Progenitor cell of endocrine pancreas (in vitro differentiated cells): ENCODE measurements at regions not wholly inside any gene's neighbourhood (a gene's known extent, or its start where the extent isn't known, plus 50 kb on each side); places are given as distances from the start of the nearest gene placed in this dataset.
A peak's percentile ranks its signal among the peaks of the same experiment; 100 is the strongest.

Experiments
- DNase-seq: peaks from one replicate; pipeline ENCODE4 v3.0.0; 2021; ENCODE audit warnings: low spot score; ENCODE audit not compliant: unreplicated experiment
- H3K27ac Mint-ChIP-seq: 2 replicates; pipeline ENCODE4 v1.8.0; 2021; ENCODE audit warnings: mild to moderate bottlenecking, moderate library complexity, mixed read lengths
- H3K27me3 Mint-ChIP-seq: 2 replicates; pipeline ENCODE4 v1.8.0; 2021; ENCODE audit warnings: mixed read lengths
- H3K36me3 Mint-ChIP-seq: 2 replicates; pipeline ENCODE4 v1.8.0; 2022; ENCODE audit warnings: mixed read lengths; ENCODE audit not compliant: insufficient read depth
- H3K4me1 Mint-ChIP-seq: 2 replicates; pipeline ENCODE4 v1.8.0; 2021; ENCODE audit warnings: low read depth, mixed read lengths
- H3K4me3 Mint-ChIP-seq: 2 replicates; pipeline ENCODE4 v1.8.0; 2021; ENCODE audit warnings: low read depth, mild to moderate bottlenecking, moderate library complexity, mixed read lengths
- H3K9me3 Mint-ChIP-seq: 2 replicates; pipeline ENCODE4 v1.8.0; 2021; ENCODE audit warnings: low read depth, mixed read lengths
- TF ChIP-seq, protein P1 (sequence below): fragments of 200-600 bp; sonication (generic); IDR thresholded peaks from one replicate; pipeline ENCODE4 v1.5.0; 2021; ENCODE audit warnings: antibody characterized with exemption, mild to moderate bottlenecking; ENCODE audit not compliant: unreplicated experiment

DNA sequence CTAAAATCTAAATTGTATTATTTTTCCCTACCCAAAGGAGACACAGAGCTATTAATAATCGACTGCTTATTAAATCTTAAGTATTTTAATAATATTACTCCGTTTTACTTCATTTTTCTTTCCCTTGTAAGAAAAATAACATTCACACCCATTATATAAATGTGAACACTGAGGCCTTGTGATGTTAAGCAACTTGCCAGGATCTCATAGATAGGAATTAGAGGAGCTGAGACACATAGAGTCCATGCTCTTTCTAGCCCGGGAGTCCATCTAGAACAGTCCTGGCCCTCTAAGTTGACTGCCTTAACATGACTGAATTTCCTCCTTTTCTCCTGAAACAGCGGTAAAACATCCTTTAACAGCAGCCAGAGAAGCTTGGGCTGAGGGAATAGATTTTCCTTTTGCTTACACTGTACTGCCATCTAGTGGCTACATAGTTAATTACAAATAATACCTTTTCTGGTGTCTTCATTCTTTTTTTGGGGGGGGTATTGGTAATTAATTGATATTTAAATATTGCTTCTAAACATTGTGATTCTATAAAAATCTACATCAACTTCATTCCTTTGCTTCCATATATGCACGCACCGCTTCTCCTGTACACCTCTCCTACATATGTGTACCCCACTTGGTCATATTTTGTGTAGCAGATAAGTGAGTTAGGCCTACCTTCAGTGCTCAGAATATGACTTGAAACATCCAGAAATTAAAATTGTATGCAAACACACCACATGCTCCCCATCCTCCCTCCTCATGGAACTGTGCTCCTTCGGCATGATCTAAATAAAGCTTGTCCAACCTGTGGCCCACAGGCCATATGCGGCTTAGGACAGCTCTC lies 125.8 kb upstream of the HNMT start:
- no peak for DNase-seq
- Mint-ChIP-seq H3K27me3 (no peaks in the 10 kb centered on the region), H3K4me3 (no peak overlapping the region), H3K4me1 (peaks cover 5% of the 10 kb centered on the region), H3K36me3 (no peaks in the 10 kb centered on the region), H3K9me3 (peaks cover 3% of the 10 kb centered on the region), H3K27ac (no peak overlapping the region)
- TF ChIP-seq, protein P1, sequence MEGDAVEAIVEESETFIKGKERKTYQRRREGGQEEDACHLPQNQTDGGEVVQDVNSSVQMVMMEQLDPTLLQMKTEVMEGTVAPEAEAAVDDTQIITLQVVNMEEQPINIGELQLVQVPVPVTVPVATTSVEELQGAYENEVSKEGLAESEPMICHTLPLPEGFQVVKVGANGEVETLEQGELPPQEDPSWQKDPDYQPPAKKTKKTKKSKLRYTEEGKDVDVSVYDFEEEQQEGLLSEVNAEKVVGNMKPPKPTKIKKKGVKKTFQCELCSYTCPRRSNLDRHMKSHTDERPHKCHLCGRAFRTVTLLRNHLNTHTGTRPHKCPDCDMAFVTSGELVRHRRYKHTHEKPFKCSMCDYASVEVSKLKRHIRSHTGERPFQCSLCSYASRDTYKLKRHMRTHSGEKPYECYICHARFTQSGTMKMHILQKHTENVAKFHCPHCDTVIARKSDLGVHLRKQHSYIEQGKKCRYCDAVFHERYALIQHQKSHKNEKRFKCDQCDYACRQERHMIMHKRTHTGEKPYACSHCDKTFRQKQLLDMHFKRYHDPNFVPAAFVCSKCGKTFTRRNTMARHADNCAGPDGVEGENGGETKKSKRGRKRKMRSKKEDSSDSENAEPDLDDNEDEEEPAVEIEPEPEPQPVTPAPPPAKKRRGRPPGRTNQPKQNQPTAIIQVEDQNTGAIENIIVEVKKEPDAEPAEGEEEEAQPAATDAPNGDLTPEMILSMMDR, result peak; percentile 89

DNA sequence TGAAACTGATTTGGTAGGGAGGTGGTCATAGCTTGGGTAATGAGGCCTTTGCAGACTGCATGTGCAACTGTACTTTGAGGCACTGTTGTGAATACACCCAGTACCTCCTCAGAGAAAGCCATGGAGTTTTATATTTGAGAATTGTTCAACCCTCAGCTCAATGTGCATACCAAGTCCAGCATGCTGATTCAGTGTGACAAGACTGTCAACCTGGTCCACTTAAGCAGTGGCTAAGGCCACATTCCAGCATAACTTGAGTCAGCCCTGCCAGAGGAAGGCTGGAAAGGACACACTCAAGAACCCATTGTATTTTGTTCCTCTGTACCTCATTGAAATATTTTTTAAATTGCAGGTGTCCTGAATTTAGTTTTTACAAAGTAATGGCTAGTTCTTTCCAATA lies 121.8 kb upstream of the HNMT start:
- Mint-ChIP-seq H3K4me3 (no peak overlapping the region), H3K27me3 (no peaks in the 10 kb centered on the region), H3K36me3 (no peaks in the 10 kb centered on the region), H3K4me1 (peaks cover 2% of the 10 kb centered on the region), H3K9me3 (peaks cover 3% of the 10 kb centered on the region), H3K27ac (no peak overlapping the region)
- TF ChIP-seq, protein P1, result no peak
- no peak for DNase-seq

DNA sequence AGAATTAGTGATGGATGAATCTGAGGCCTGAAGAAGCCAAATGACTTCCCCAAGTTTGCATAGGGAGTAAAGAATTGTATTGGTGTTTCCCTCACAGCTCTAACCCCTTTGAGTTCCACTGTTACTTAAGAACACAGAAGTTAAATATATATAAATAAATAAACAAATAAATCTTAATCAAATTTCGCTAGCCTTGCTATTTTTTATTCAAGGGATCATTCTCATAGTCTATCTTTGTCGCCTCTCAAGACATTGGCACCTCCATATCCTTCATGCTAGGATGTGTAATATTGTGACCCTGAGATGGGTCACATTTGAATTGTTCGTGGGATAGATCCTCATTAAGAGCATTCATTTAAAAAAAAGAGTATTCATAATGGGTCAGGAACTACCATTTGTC lies 121.3 kb upstream of the HNMT start:
- peaks cover 2% of the 10 kb centered on the region for H3K4me1 Mint-ChIP-seq
- H3K4me3 Mint-ChIP-seq, result no peak overlapping the region
- H3K36me3 Mint-ChIP-seq, result no peaks in the 10 kb centered on the region
- TF ChIP-seq, protein P1, result no peak
- H3K27me3 Mint-ChIP-seq, result no peaks in the 10 kb centered on the region
- H3K27ac Mint-ChIP-seq, result no peak overlapping the region
- DNase-seq, result no peak
- H3K9me3 Mint-ChIP-seq, result peaks cover 3% of the 10 kb centered on the region

DNA sequence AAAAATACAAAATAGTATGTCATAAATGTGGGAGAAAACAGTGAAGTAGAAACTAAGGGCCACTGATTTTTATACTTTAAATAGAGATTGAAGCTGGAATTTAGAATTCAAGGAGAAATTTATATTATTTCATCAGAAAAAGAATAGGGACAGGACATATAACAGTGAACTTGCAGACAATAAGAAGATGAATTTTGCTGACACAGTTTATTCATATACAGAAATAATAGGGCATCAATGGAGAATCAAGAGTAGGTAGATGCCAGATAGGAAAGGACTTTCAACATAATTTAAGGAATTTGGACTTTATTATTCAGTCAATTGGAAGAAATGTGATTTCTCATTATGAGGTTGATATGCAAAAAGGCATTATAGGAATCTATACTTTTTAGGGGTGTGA lies 118.9 kb upstream of the HNMT start:
- H3K9me3 Mint-ChIP-seq, result peaks cover 3% of the 10 kb centered on the region
- H3K4me3 Mint-ChIP-seq, result no peak overlapping the region
- no peaks in the 10 kb centered on the region for H3K4me1 Mint-ChIP-seq
- TF ChIP-seq, protein P1, result no peak
- H3K27me3 Mint-ChIP-seq, result no peaks in the 10 kb centered on the region
- DNase-seq, result no peak
- no peak overlapping the region for H3K27ac Mint-ChIP-seq
- no peaks in the 10 kb centered on the region for H3K36me3 Mint-ChIP-seq

DNA sequence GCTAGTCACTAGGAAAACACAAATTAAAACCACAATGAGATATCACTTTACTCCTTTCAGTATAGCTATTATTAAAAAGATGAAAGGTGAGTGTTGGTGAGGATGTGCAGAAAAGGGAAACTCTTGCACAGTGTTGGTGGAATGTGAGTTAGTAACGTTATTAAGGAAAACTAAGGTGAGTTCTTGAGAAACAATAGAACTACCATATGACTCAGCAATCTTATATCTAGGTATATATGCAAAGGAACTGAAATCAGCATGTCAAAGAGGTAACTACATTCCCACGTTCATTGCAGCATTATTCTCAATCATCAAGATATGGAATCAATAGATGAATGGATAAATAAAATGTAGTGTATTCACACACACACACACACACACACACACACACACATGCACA lies 117.3 kb upstream of the HNMT start:
- no peaks in the 10 kb centered on the region for H3K4me1 Mint-ChIP-seq
- no peaks in the 10 kb centered on the region for H3K36me3 Mint-ChIP-seq
- no peak overlapping the region for H3K4me3 Mint-ChIP-seq
- no peak for DNase-seq
- H3K9me3 Mint-ChIP-seq, result peaks cover under 1% of the 10 kb centered on the region
- TF ChIP-seq, protein P1, result no peak
- no peaks in the 10 kb centered on the region for H3K27me3 Mint-ChIP-seq
- no peak overlapping the region for H3K27ac Mint-ChIP-seq
